ENCODE measurements at regions not wholly inside any gene's neighbourhood (a gene's known extent, or its start where the extent isn't known, plus 50 kb on each side); places are given as distances from the start of the nearest gene placed in this dataset.

- TF ChIP-seq POLR2A (IDR thresholded peaks at IDR 0.05; ENCODE audit: low read depth, low read length) (no peak), POLR2AphosphoS5 (IDR thresholded peaks at IDR 0.05; ENCODE audit: low read depth, low read length) (no peak), TAF1 (IDR thresholded peaks at IDR 0.05; ENCODE audit: borderline replicate concordance, low read depth, low read length) (no peak)
These were observed 304.4 kb upstream of the SLIT2 start for GRCh38 chr4:19947349-19947748.
